GM12878 (cell line): ENCODE measurements at regions not wholly inside any gene's neighbourhood (a gene's known extent, or its start where the extent isn't known, plus 50 kb on each side); places are given as distances from the start of the nearest gene placed in this dataset.

Experiments used
- ATAC-seq: fragments of 200-7000 bp; cut with Tn5 transposase; 3 replicates; pipeline ENCODE4 v1.9.1; 2020; ENCODE audit warnings: mild to moderate bottlenecking, moderate library complexity
- BruUV-seq: library from RNA; stranded (reverse); fragments of 400-500 nt; replicated peaks from 2 replicates; lab custom pipeline; 2021; lab: Mats Ljungman, UMichigan
- CTCF ChIA-PET: fragments of 300-600 bp; sonication (Branson Sonifier 250); formaldehyde crosslinking; extraction: SDS; loops from one replicate; lab custom pipeline; 2021; ENCODE audit warnings: inconsistent platforms; lab: Yijun Ruan, JAX
- POLR2A ChIA-PET: fragments of 350-600 bp; formaldehyde crosslinking; extraction: SDS; loops from one replicate; lab custom pipeline; 2021; ENCODE audit warnings: inconsistent platforms; lab: Charles Lee
- RAD21 ChIA-PET: fragments of 300-600 bp; sonication (Branson Sonifier 250); formaldehyde crosslinking; loops from one replicate; lab custom pipeline; 2023; ENCODE audit warnings: antibody characterized with exemption; ENCODE audit not compliant: unreplicated experiment; lab: Charles Lee
- SMC1A ChIA-PET: fragments of 300-600 bp; sonication (Branson Sonifier 250); formaldehyde crosslinking; loops from one replicate; lab custom pipeline; 2023; ENCODE audit not compliant: unreplicated experiment, uncharacterized antibody; lab: Charles Lee
- DNase-seq: peaks from one replicate; pipeline ENCODE4 v3.0.0-alpha.2; 2011; ENCODE audit warnings: low read depth, low spot score
- FAIRE-seq: peaks from 3 replicates; lab custom pipeline; 2011; peaks lifted over from hg19 to GRCh38; lab: Jason Lieb, UNC
- H2AFZ ChIP-seq: 2 replicates; pipeline ENCODE4 v1.6.0; 2011; ENCODE audit warnings: low read depth, low read length, control low read depth; ENCODE audit not compliant: control insufficient read depth
- H3K27ac ChIP-seq: 2 replicates; pipeline ENCODE4 v1.5.1; 2011; ENCODE audit warnings: control low read depth; ENCODE audit not compliant: control insufficient read depth, insufficient read depth
- H3K27me3 ChIP-seq, 2 experiments: replicated peaks in 1 of 2; 2 replicates each; pipeline versions ENCODE4 v1.6.0 to v1.6.1; 2011; ENCODE audit warnings: low read length in 1 of 2; ENCODE audit not compliant: control insufficient read depth in 2 of 2, insufficient read depth in 2 of 2
- H3K36me3 ChIP-seq, 2 experiments: 2 replicates each; pipeline ENCODE4 v1.5.1; 2011; ENCODE audit warnings: low read length in 1 of 2; ENCODE audit not compliant: control insufficient read depth in 2 of 2, insufficient read depth in 2 of 2
- H3K4me1 ChIP-seq: 2 replicates; pipeline ENCODE4 v1.6.1; 2011; ENCODE audit warnings: mild to moderate bottlenecking, low read length, moderate library complexity, mixed read lengths; ENCODE audit not compliant: control insufficient read depth, insufficient read depth
- H3K4me2 ChIP-seq: 2 replicates; pipeline ENCODE4 v1.6.0; 2011; ENCODE audit warnings: control low read depth; ENCODE audit not compliant: control insufficient read depth, insufficient read depth
- H3K4me3 ChIP-seq: fragments of 200-600 bp; sonication (generic); 2 replicates; pipeline ENCODE4 v1.5.1; 2016
- H3K79me2 ChIP-seq: 2 replicates; pipeline ENCODE4 v1.6.0; 2011; ENCODE audit warnings: low read length; ENCODE audit not compliant: control insufficient read depth, insufficient read depth
- H3K9ac ChIP-seq: 2 replicates; pipeline ENCODE4 v1.8.0; 2011; ENCODE audit warnings: low read length, control low read depth, mixed read lengths; ENCODE audit not compliant: control insufficient read depth, insufficient read depth
- H3K9me3 ChIP-seq: replicated peaks from 3 replicates; pipeline ENCODE4 v1.5.1; 2011; ENCODE audit warnings: mild to moderate bottlenecking, low read length; ENCODE audit not compliant: control insufficient read depth, insufficient read depth
- H4K20me1 ChIP-seq: 2 replicates; pipeline ENCODE4 v1.6.0; 2011; ENCODE audit not compliant: control insufficient read depth, insufficient read depth
- CBX3 ChIP-seq: fragments of 200-600 bp; sonication (generic); IDR thresholded peaks from 2 replicates; pipeline ENCODE4 v1.6.1; 2016; ENCODE audit warnings: low read depth, borderline replicate concordance
- CHD2 ChIP-seq: IDR thresholded peaks from 2 replicates; pipeline ENCODE4 v1.6.1; 2011; ENCODE audit warnings: low read depth, low read length, improper control_type of control experiment, borderline replicate concordance
- IKZF1 ChIP-seq: fragments of 450-650 bp; conservative IDR thresholded peaks from 2 replicates; pipeline ENCODE4 v1.6.1; 2017; ENCODE audit warnings: antibody characterized with exemption, mild to moderate bottlenecking
- NFYA ChIP-seq: IDR thresholded peaks from 2 replicates; pipeline ENCODE4 v1.6.1; 2011; ENCODE audit warnings: low read depth, mild to moderate bottlenecking, low read length, improper control_type of control experiment, borderline replicate concordance
- NR2F1 ChIP-seq: fragments of 450-650 bp; conservative IDR thresholded peaks from 2 replicates; pipeline ENCODE4 v1.6.1; 2017; ENCODE audit warnings: mild to moderate bottlenecking
- POLR2AphosphoS5 ChIP-seq: IDR thresholded peaks from 2 replicates; pipeline ENCODE4 v1.6.1; 2011; ENCODE audit warnings: mild to moderate bottlenecking, low read length, inconsistent platforms
- RUNX3 ChIP-seq: IDR thresholded peaks from 2 replicates; pipeline ENCODE4 v1.6.1; 2012; ENCODE audit warnings: low read length, inconsistent platforms
- SMAD1 ChIP-seq: fragments of 450-650 bp; IDR thresholded peaks from 2 replicates; pipeline ENCODE4 v1.6.1; 2018; ENCODE audit warnings: mild to moderate bottlenecking, low read depth; ENCODE audit not compliant: partially characterized antibody
- SMC3 ChIP-seq: IDR thresholded peaks from 2 replicates; pipeline ENCODE4 v1.6.1; 2011; ENCODE audit warnings: low read length, improper control_type of control experiment, borderline replicate concordance
- TAF1 ChIP-seq: IDR thresholded peaks from 2 replicates; pipeline ENCODE4 v1.6.1; 2011; ENCODE audit warnings: mild to moderate bottlenecking, low read depth, low read length, borderline replicate concordance
- TCF3 ChIP-seq: IDR thresholded peaks from 2 replicates; pipeline ENCODE4 v1.6.1; 2012; ENCODE audit warnings: low read depth, mild to moderate bottlenecking, low read length, borderline replicate concordance; ENCODE audit not compliant: insufficient read depth
- WGBS: methylation state at CpG from one replicate; pipeline ENCODE4 v1.1.6; 2016; ENCODE audit warnings: low lambda C conversion rate; ENCODE audit not compliant: insufficient replicate concordance, insufficient coverage; ENCODE audit errors: missing lambda C conversion rate; 5-methylcytosine and 5-hydroxymethylcytosine counted together
- in situ Hi-C: fragments of 300-500 bp; cut with MboI; formaldehyde crosslinking; loops from 9 replicates; pipeline ENCODE4 v1.14.3; 2018; ENCODE audit warnings: mixed read lengths
- intact Hi-C: fragments of 100-400 bp; cut with micrococcal nuclease; formaldehyde crosslinking; loops from one replicate; pipeline ENCODE4 v1.14.2; 2022; ENCODE audit not compliant: unreplicated experiment
- TF ChIP-seq, protein P1 (sequence below): fragments of 450-650 bp; formaldehyde crosslinking; IDR thresholded peaks from 2 replicates; pipeline ENCODE4 v1.4.0; 2022; ENCODE audit warnings: mild to moderate bottlenecking, moderate library complexity
- TF ChIP-seq, protein P2 (sequence below): fragments of 450-650 bp; IDR thresholded peaks from 2 replicates; pipeline ENCODE4 v1.6.1; 2017; ENCODE audit warnings: mild to moderate bottlenecking, moderate library complexity
- TF ChIP-seq, protein P3 (sequence below): fragments of 450-650 bp; IDR thresholded peaks from 2 replicates; pipeline ENCODE4 v1.6.1; 2014; ENCODE audit warnings: mild to moderate bottlenecking

DNA sequence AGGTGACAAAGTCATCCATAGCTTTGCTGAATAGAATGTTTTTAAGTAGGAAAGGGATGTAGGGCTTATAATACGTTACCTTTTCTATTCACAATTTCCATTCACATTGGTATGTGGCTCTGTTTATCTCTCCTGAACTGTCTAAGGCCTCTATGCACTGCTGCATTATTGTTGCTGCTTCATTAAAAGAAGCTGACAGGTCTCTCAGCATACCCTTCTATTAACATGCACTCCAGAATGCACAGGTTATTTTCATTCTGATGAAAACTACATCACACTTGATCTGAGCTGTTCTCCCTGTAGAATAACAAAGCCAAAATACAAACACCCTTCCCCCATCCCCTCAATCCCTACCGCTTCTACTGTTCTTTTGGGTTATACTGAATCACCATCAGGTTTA lies 399.3 kb downstream of the TBC1D32 start:
- Histone ChIP-seq H3K9ac (no peak overlapping the region), H3K9me3 (no peaks in the 10 kb centered on the region), H4K20me1 (no peaks in the 10 kb centered on the region), H3K27me3 (no peaks in the 10 kb centered on the region), H3K36me3 (no peaks in the 10 kb centered on the region), H3K4me2 (no peak overlapping the region), H3K4me1 (peaks cover 8% of the 10 kb centered on the region; the same call in 1 of the 2 replicates), H3K27ac (no peak overlapping the region), H2AFZ (no peak overlapping the region), H3K79me2 (no peaks in the 10 kb centered on the region), H3K4me3 (no peak overlapping the region)
- BruUV-seq, result no TSS peak
- in situ Hi-C loops (no loop called here), intact Hi-C loops (no loop called here)
- FAIRE-seq, result no peak
- no peak for ATAC-seq
- DNase-seq, result no peak
- RAD21 ChIA-PET, result no interaction called here
- SMC1A ChIA-PET, result interaction anchor here (0.8 to 1.1 kb wide), 3 partner anchors 13 to 38 kb away, joined by 3 read pairs; no protein-coding TSS in a partner anchor
- CTCF ChIA-PET, result no interaction called here
- POLR2A ChIA-PET, result no interaction called here
- 41% methylated on average over 2 of the region's 2 CpGs for WGBS
- TF ChIP-seq, protein P1, sequence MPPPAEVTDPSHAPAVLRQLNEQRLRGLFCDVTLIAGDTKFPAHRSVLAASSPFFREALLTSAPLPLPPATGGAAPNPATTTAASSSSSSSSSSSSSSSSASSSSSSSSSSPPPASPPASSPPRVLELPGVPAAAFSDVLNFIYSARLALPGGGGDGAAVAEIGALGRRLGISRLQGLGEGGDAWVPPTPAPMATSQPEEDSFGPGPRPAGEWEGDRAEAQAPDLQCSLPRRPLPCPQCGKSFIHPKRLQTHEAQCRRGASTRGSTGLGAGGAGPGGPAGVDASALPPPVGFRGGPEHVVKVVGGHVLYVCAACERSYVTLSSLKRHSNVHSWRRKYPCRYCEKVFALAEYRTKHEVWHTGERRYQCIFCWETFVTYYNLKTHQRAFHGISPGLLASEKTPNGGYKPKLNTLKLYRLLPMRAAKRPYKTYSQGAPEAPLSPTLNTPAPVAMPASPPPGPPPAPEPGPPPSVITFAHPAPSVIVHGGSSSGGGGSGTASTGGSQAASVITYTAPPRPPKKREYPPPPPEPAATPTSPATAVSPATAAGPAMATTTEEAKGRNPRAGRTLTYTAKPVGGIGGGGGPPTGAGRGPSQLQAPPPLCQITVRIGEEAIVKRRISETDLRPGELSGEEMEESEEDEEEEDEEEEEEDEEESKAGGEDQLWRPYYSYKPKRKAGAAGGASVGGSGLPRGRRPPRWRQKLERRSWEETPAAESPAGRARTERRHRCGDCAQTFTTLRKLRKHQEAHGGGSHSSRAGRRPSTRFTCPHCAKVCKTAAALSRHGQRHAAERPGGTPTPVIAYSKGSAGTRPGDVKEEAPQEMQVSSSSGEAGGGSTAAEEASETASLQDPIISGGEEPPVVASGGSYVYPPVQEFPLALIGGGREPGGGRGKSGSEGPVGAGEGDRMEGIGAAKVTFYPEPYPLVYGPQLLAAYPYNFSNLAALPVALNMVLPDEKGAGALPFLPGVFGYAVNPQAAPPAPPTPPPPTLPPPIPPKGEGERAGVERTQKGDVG (CRISPR knock-in tag), result no peak
- TF ChIP-seq RUNX3 (no peak), TCF3 (no peak), TAF1 (no peak), SMC3 (no peak), SMAD1 (no peak), CBX3 (no peak), CHD2 (no peak), NR2F1 (no peak), POLR2AphosphoS5 (no peak), NFYA (no peak), IKZF1 (no peak)
- TF ChIP-seq, protein P2, sequence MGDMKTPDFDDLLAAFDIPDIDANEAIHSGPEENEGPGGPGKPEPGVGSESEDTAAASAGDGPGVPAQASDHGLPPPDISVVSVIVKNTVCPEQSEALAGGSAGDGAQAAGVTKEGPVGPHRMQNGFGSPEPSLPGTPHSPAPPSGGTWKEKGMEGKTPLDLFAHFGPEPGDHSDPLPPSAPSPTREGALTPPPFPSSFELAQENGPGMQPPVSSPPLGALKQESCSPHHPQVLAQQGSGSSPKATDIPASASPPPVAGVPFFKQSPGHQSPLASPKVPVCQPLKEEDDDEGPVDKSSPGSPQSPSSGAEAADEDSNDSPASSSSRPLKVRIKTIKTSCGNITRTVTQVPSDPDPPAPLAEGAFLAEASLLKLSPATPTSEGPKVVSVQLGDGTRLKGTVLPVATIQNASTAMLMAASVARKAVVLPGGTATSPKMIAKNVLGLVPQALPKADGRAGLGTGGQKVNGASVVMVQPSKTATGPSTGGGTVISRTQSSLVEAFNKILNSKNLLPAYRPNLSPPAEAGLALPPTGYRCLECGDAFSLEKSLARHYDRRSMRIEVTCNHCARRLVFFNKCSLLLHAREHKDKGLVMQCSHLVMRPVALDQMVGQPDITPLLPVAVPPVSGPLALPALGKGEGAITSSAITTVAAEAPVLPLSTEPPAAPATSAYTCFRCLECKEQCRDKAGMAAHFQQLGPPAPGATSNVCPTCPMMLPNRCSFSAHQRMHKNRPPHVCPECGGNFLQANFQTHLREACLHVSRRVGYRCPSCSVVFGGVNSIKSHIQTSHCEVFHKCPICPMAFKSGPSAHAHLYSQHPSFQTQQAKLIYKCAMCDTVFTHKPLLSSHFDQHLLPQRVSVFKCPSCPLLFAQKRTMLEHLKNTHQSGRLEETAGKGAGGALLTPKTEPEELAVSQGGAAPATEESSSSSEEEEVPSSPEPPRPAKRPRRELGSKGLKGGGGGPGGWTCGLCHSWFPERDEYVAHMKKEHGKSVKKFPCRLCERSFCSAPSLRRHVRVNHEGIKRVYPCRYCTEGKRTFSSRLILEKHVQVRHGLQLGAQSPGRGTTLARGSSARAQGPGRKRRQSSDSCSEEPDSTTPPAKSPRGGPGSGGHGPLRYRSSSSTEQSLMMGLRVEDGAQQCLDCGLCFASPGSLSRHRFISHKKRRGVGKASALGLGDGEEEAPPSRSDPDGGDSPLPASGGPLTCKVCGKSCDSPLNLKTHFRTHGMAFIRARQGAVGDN, result no peak
- TF ChIP-seq, protein P3, sequence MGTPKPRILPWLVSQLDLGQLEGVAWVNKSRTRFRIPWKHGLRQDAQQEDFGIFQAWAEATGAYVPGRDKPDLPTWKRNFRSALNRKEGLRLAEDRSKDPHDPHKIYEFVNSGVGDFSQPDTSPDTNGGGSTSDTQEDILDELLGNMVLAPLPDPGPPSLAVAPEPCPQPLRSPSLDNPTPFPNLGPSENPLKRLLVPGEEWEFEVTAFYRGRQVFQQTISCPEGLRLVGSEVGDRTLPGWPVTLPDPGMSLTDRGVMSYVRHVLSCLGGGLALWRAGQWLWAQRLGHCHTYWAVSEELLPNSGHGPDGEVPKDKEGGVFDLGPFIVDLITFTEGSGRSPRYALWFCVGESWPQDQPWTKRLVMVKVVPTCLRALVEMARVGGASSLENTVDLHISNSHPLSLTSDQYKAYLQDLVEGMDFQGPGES, result no peak
